Endothelial cell of umbilical vein (primary cell): ENCODE measurements at regions not wholly inside any gene's neighbourhood (a gene's known extent, or its start where the extent isn't known, plus 50 kb on each side); places are given as distances from the start of the nearest gene placed in this dataset.

ENCODE experiments used
- BruUV-seq: library from RNA; stranded (reverse); fragments of 400-500 nt; replicated peaks from 2 replicates; lab custom pipeline; 2021; lab: Mats Ljungman, UMichigan
- CTCF ChIA-PET: fragments of 300-600, 350-600 bp; sonication (Branson Sonifier 250); formaldehyde crosslinking; loops from one replicate; lab custom pipeline; 2021; ENCODE audit warnings: antibody characterized with exemption, inconsistent platforms; lab: Charles Lee
- POLR2A ChIA-PET: fragments of 300-600, 350-600 bp; sonication (Branson Sonifier 250); formaldehyde crosslinking; loops from one replicate; lab custom pipeline; 2021; ENCODE audit warnings: antibody characterized with exemption, inconsistent platforms; lab: Charles Lee
- DNase-seq: peaks from one replicate; pipeline ENCODE4 v3.0.0-alpha.2; 2011; ENCODE audit warnings: low read depth, low spot score
- FAIRE-seq: peaks from 2 replicates; lab custom pipeline; 2011; peaks lifted over from hg19 to GRCh38; lab: Jason Lieb, UNC
- H2AFZ ChIP-seq: 2 replicates; pipeline ENCODE4 v1.6.0; 2012; ENCODE audit warnings: low read depth, low read length, control low read depth, inconsistent platforms
- H3K27ac ChIP-seq: 2 replicates; pipeline ENCODE4 v1.5.1; 2011; ENCODE audit warnings: low read depth, mild to moderate bottlenecking, control low read depth, low read length, moderate library complexity; ENCODE audit not compliant: insufficient read depth
- H3K27me3 ChIP-seq, 2 experiments: 2 replicates each; pipeline versions ENCODE4 v1.6.0 to v1.6.1; 2011; ENCODE audit warnings: low read length in 2 of 2, mixed read lengths in 1 of 2; ENCODE audit not compliant: control insufficient read depth in 2 of 2, insufficient read depth in 2 of 2
- H3K36me3 ChIP-seq, 2 experiments: 2 replicates in 1 of 2; 3 replicates in 1 of 2; pipeline ENCODE4 v1.5.1; 2011; ENCODE audit warnings: low read length in 2 of 2, mild to moderate bottlenecking in 1 of 2, moderate library complexity in 1 of 2; ENCODE audit not compliant: control insufficient read depth in 2 of 2, insufficient read depth in 2 of 2; ENCODE audit errors: extremely low read depth in 1 of 2
- H3K4me1 ChIP-seq: 3 replicates; pipeline ENCODE4 v1.5.1; 2011; ENCODE audit warnings: mild to moderate bottlenecking, low read length; ENCODE audit not compliant: control insufficient read depth, insufficient read depth; ENCODE audit errors: extremely low read depth
- H3K4me2 ChIP-seq: 2 replicates; pipeline ENCODE4 v1.6.1; 2011; ENCODE audit warnings: low read length, control low read depth, mixed read lengths; ENCODE audit not compliant: insufficient read depth
- H3K4me3 ChIP-seq, 3 experiments: fragments of 200-600 bp in 1 of 3; sonication (generic), shearing (Covaris generic) in 1 of 3; replicated peaks in 1 of 3; 2 replicates each; pipeline ENCODE4 v1.5.1; 2011 to 2016; ENCODE audit warnings: control low read depth in 3 of 3, low read length in 3 of 3, mild to moderate bottlenecking in 2 of 3, inconsistent platforms in 1 of 3, low read depth in 1 of 3, moderate library complexity in 1 of 3; ENCODE audit not compliant: insufficient read depth in 1 of 3
- H3K79me2 ChIP-seq: 2 replicates; pipeline ENCODE4 v1.6.0; 2012; ENCODE audit warnings: low read length, inconsistent platforms; ENCODE audit not compliant: control insufficient read depth, insufficient read depth
- H3K9ac ChIP-seq: replicated peaks from 2 replicates; pipeline ENCODE3; 2011; ENCODE audit warnings: low read length, control low read depth; ENCODE audit not compliant: insufficient read depth; ENCODE audit errors: extremely low read depth
- H3K9me1 ChIP-seq: replicated peaks from 3 replicates; pipeline ENCODE4 v1.6.0; 2011; ENCODE audit warnings: mild to moderate bottlenecking, low read length; ENCODE audit not compliant: control insufficient read depth, insufficient read depth; ENCODE audit errors: extremely low read depth
- H3K9me3 ChIP-seq: replicated peaks from 2 replicates; pipeline ENCODE4 v1.5.1; 2012; ENCODE audit warnings: low read length, inconsistent platforms; ENCODE audit not compliant: control insufficient read depth, insufficient read depth
- H4K20me1 ChIP-seq: replicated peaks from 2 replicates; pipeline ENCODE3; 2011; ENCODE audit warnings: mild to moderate bottlenecking, low read length; ENCODE audit not compliant: control insufficient read depth, insufficient read depth; ENCODE audit errors: extremely low read depth
- CTCF ChIP-seq, 2 donors: IDR thresholded peaks; 1 replicate in 1 of 2; 2 replicates in 1 of 2; pipeline ENCODE4 v1.5.1; 2011; ENCODE audit warnings: low read length in 2 of 2, mild to moderate bottlenecking in 2 of 2, moderate library complexity in 2 of 2, control low read depth in 1 of 2, inconsistent platforms in 1 of 2, low read depth in 1 of 2; ENCODE audit not compliant: insufficient read depth in 1 of 2; ENCODE audit errors: extremely low read depth in 1 of 2
- EZH2 ChIP-seq: IDR thresholded peaks from 2 replicates; pipeline ENCODE4 v1.6.1; 2012; ENCODE audit warnings: borderline replicate concordance, low read depth, mild to moderate bottlenecking, moderate library complexity, low read length, inconsistent platforms; ENCODE audit not compliant: severe bottlenecking
- FOS ChIP-seq: IDR thresholded peaks from 2 replicates; pipeline ENCODE4 v1.6.1; 2011; ENCODE audit warnings: mild to moderate bottlenecking, low read length, moderate library complexity, borderline replicate concordance; ENCODE audit not compliant: insufficient read depth
- GATA2 ChIP-seq: IDR thresholded peaks from 2 replicates; pipeline ENCODE4 v1.7.0; 2011; ENCODE audit warnings: low read depth, mild to moderate bottlenecking, moderate library complexity, mixed read lengths, low read length; ENCODE audit not compliant: insufficient read length, insufficient read depth
- JUN ChIP-seq: IDR thresholded peaks from 2 replicates; pipeline ENCODE4 v1.6.1; 2011; ENCODE audit warnings: borderline replicate concordance, low read depth; ENCODE audit not compliant: insufficient read length, insufficient read depth
- MAX ChIP-seq: IDR thresholded peaks from 2 replicates; pipeline ENCODE4 v1.6.1; 2011; ENCODE audit not compliant: insufficient read depth, insufficient read length
- MYC ChIP-seq: IDR thresholded peaks from one replicate; pipeline ENCODE4 v1.6.1; 2011; ENCODE audit warnings: mild to moderate bottlenecking, low read depth, low read length
- POLR2A ChIP-seq: IDR thresholded peaks from 2 replicates; pipeline ENCODE4 v1.6.1; 2012; ENCODE audit warnings: low read depth, mild to moderate bottlenecking, control low read depth, low read length
- POLR2AphosphoS5 ChIP-seq: IDR thresholded peaks from 2 replicates; pipeline ENCODE4 v1.6.1; 2012; ENCODE audit warnings: low read depth, mild to moderate bottlenecking, control low read depth, low read length, moderate library complexity; ENCODE audit not compliant: insufficient read depth
- dilution Hi-C: fragments of 300-500 bp; cut with MboI; formaldehyde crosslinking; loops from one replicate; pipeline ENCODE4 v1.15.0; 2019; ENCODE audit warnings: low sequenced_read_pairs; ENCODE audit not compliant: extremely low pct_ligation_motif_present
- intact Hi-C: fragments of 100-400 bp; cut with micrococcal nuclease; formaldehyde crosslinking; loops from one replicate; pipeline ENCODE4 v1.10.0; 2022

- BruUV-seq = no TSS peak
- H3K9ac ChIP-seq = no peak overlapping the region
- H3K9me1 ChIP-seq = no peaks in the 10 kb centered on the region
- FAIRE-seq = no peak
- POLR2A ChIA-PET = no interaction called here
- no peak overlapping the region for H3K4me2 ChIP-seq
- no peaks in the 10 kb centered on the region for H3K27me3 ChIP-seq
- intact Hi-C loops (no loop called here), dilution Hi-C loops (no loop called here)
- no peak overlapping the region for H2AFZ ChIP-seq
- no peaks in the 10 kb centered on the region for H4K20me1 ChIP-seq
- H3K9me3 ChIP-seq = no peaks in the 10 kb centered on the region
- H3K79me2 ChIP-seq = no peaks in the 10 kb centered on the region
- CTCF ChIA-PET = no interaction called here
- DNase-seq = no peak
- H3K27ac ChIP-seq = no peak overlapping the region
- TF ChIP-seq FOS = no peak
- TF ChIP-seq JUN = no peak
- no peak for TF ChIP-seq POLR2AphosphoS5
- no peak for TF ChIP-seq POLR2A
- no peak for TF ChIP-seq MYC
- no peak for TF ChIP-seq CTCF (IDR thresholded peaks at IDR 0.05; ENCODE audit: extremely low read depth in 1 of 2, insufficient read depth in 1 of 2, low read depth in 1 of 2, low read length in 2 of 2)
- TF ChIP-seq MAX = no peak
- no peak for TF ChIP-seq EZH2
- TF ChIP-seq GATA2 = no peak
- no peak overlapping the region for H3K4me3 ChIP-seq
- H3K36me3 ChIP-seq = no peaks in the 10 kb centered on the region
- no peaks in the 10 kb centered on the region for H3K4me1 ChIP-seq
These were observed 152.5 kb upstream of the KCND3 start for GRCh38 chr1:112141923-112142322.
